ENCODE measurements at regions not wholly inside any gene's neighbourhood (a gene's known extent, or its start where the extent isn't known, plus 50 kb on each side); places are given as distances from the start of the nearest gene placed in this dataset.

GRCh38 chr1:219539645-219540254 is 73.2 kb downstream of the ZC3H11B start:
- Histone ChIP-seq H3K36me3 (ENCODE audit: control insufficient read depth, insufficient read depth, low read length) (no peaks in the 10 kb centered on the region), H3K4me1 (ENCODE audit: control insufficient read depth, insufficient read depth, low read length) (no peaks in the 10 kb centered on the region), H3K9ac (ENCODE audit: low read length) (no peak overlapping the region), H3K27me3 (ENCODE audit: control insufficient read depth, insufficient read depth, low read length) (no peaks in the 10 kb centered on the region), H3K4me3 (ENCODE audit: low read length) (no peak overlapping the region), H3K27ac (ENCODE audit: low read depth, low read length) (no peak overlapping the region)

GRCh38 chr1:219538886-219539285 is 74.0 kb downstream of the ZC3H11B start:
- H3K4me1 ChIP-seq (ENCODE audit: control insufficient read depth, insufficient read depth, low read length) = no peaks in the 10 kb centered on the region
- no peak overlapping the region for H3K9ac ChIP-seq (ENCODE audit: low read length)
- no peak overlapping the region for H3K27ac ChIP-seq (ENCODE audit: low read depth, low read length)
- no peak overlapping the region for H3K4me3 ChIP-seq (ENCODE audit: low read length)
- H3K27me3 ChIP-seq (ENCODE audit: control insufficient read depth, insufficient read depth, low read length) = no peaks in the 10 kb centered on the region
- H3K36me3 ChIP-seq (ENCODE audit: control insufficient read depth, insufficient read depth, low read length) = no peaks in the 10 kb centered on the region

- no peaks in the 10 kb centered on the region for H3K4me1 ChIP-seq (ENCODE audit: control insufficient read depth, insufficient read depth, low read length)
- H3K27me3 ChIP-seq (ENCODE audit: control insufficient read depth, insufficient read depth, low read length) = no peaks in the 10 kb centered on the region
- H3K4me3 ChIP-seq (ENCODE audit: low read length) = no peak overlapping the region
- no peaks in the 10 kb centered on the region for H3K36me3 ChIP-seq (ENCODE audit: control insufficient read depth, insufficient read depth, low read length)
- no peak overlapping the region for H3K9ac ChIP-seq (ENCODE audit: low read length)
- H3K27ac ChIP-seq (ENCODE audit: low read depth, low read length) = no peak overlapping the region
Measured at GRCh38 chr1:219537223-219537631, 75.7 kb downstream of the ZC3H11B start.

- no peak overlapping the region for H3K9ac ChIP-seq (ENCODE audit: low read length)
- H3K27me3 ChIP-seq (ENCODE audit: control insufficient read depth, insufficient read depth, low read length) = no peaks in the 10 kb centered on the region
- no peak overlapping the region for H3K4me3 ChIP-seq (ENCODE audit: low read length)
- H3K27ac ChIP-seq (ENCODE audit: low read depth, low read length) = no peak overlapping the region
- no peaks in the 10 kb centered on the region for H3K4me1 ChIP-seq (ENCODE audit: control insufficient read depth, insufficient read depth, low read length)
- no peaks in the 10 kb centered on the region for H3K36me3 ChIP-seq (ENCODE audit: control insufficient read depth, insufficient read depth, low read length)
Measured at GRCh38 chr1:219536038-219536437, 76.9 kb downstream of the ZC3H11B start.

- H3K9ac ChIP-seq (ENCODE audit: low read length) = no peak overlapping the region
- H3K27me3 ChIP-seq (ENCODE audit: control insufficient read depth, insufficient read depth, low read length) = no peaks in the 10 kb centered on the region
- no peak overlapping the region for H3K4me3 ChIP-seq (ENCODE audit: low read length)
- H3K36me3 ChIP-seq (ENCODE audit: control insufficient read depth, insufficient read depth, low read length) = no peaks in the 10 kb centered on the region
- no peaks in the 10 kb centered on the region for H3K4me1 ChIP-seq (ENCODE audit: control insufficient read depth, insufficient read depth, low read length)
- H3K27ac ChIP-seq (ENCODE audit: low read depth, low read length) = no peak overlapping the region
Measured at GRCh38 chr1:219534991-219535390, 77.9 kb downstream of the ZC3H11B start.

GRCh38 chr1:219533280-219533679 is 79.6 kb downstream of the ZC3H11B start:
- no peak overlapping the region for H3K4me3 ChIP-seq (ENCODE audit: low read length)
- H3K36me3 ChIP-seq (ENCODE audit: control insufficient read depth, insufficient read depth, low read length) = no peaks in the 10 kb centered on the region
- H3K9ac ChIP-seq (ENCODE audit: low read length) = no peak overlapping the region
- no peak overlapping the region for H3K27ac ChIP-seq (ENCODE audit: low read depth, low read length)
- H3K4me1 ChIP-seq (ENCODE audit: control insufficient read depth, insufficient read depth, low read length) = no peaks in the 10 kb centered on the region
- H3K27me3 ChIP-seq (ENCODE audit: control insufficient read depth, insufficient read depth, low read length) = no peaks in the 10 kb centered on the region

GRCh38 chr1:219529116-219529515 is 83.8 kb downstream of the ZC3H11B start:
- no peak overlapping the region for H3K27ac ChIP-seq (ENCODE audit: low read depth, low read length)
- H3K36me3 ChIP-seq (ENCODE audit: control insufficient read depth, insufficient read depth, low read length) = no peaks in the 10 kb centered on the region
- H3K9ac ChIP-seq (ENCODE audit: low read length) = no peak overlapping the region
- no peaks in the 10 kb centered on the region for H3K4me1 ChIP-seq (ENCODE audit: control insufficient read depth, insufficient read depth, low read length)
- no peaks in the 10 kb centered on the region for H3K27me3 ChIP-seq (ENCODE audit: control insufficient read depth, insufficient read depth, low read length)
- no peak overlapping the region for H3K4me3 ChIP-seq (ENCODE audit: low read length)

- no peaks in the 10 kb centered on the region for H3K27me3 ChIP-seq (ENCODE audit: control insufficient read depth, insufficient read depth, low read length)
- no peaks in the 10 kb centered on the region for H3K36me3 ChIP-seq (ENCODE audit: control insufficient read depth, insufficient read depth, low read length)
Measured at GRCh38 chr1:219528633-219529032, 84.3 kb downstream of the ZC3H11B start.

GRCh38 chr1:219527994-219528393 is 84.9 kb downstream of the ZC3H11B start:
- no peak overlapping the region for H3K27ac ChIP-seq (ENCODE audit: low read depth, low read length)
- no peak overlapping the region for H3K9ac ChIP-seq (ENCODE audit: low read length)
- no peak overlapping the region for H3K4me3 ChIP-seq (ENCODE audit: low read length)
- no peaks in the 10 kb centered on the region for H3K4me1 ChIP-seq (ENCODE audit: control insufficient read depth, insufficient read depth, low read length)
- H3K27me3 ChIP-seq (ENCODE audit: control insufficient read depth, insufficient read depth, low read length) = no peaks in the 10 kb centered on the region
- H3K36me3 ChIP-seq (ENCODE audit: control insufficient read depth, insufficient read depth, low read length) = no peaks in the 10 kb centered on the region

More at GRCh38 chr1:219528633-219529032, 84.3 kb downstream of the ZC3H11B start:
- no peak overlapping the region for H3K9ac ChIP-seq (ENCODE audit: low read length)
- no peak overlapping the region for H3K27ac ChIP-seq (ENCODE audit: low read depth, low read length)
- no peaks in the 10 kb centered on the region for H3K4me1 ChIP-seq (ENCODE audit: control insufficient read depth, insufficient read depth, low read length)
- no peak overlapping the region for H3K4me3 ChIP-seq (ENCODE audit: low read length)

GRCh38 chr1:219526074-219526473 is 86.8 kb downstream of the ZC3H11B start:
- no peaks in the 10 kb centered on the region for H3K4me1 ChIP-seq (ENCODE audit: control insufficient read depth, insufficient read depth, low read length)
- no peaks in the 10 kb centered on the region for H3K27me3 ChIP-seq (ENCODE audit: control insufficient read depth, insufficient read depth, low read length)
- H3K27ac ChIP-seq (ENCODE audit: low read depth, low read length) = no peak overlapping the region
- H3K9ac ChIP-seq (ENCODE audit: low read length) = no peak overlapping the region
- no peak overlapping the region for H3K4me3 ChIP-seq (ENCODE audit: low read length)
- H3K36me3 ChIP-seq (ENCODE audit: control insufficient read depth, insufficient read depth, low read length) = no peaks in the 10 kb centered on the region

- no peaks in the 10 kb centered on the region for H3K27me3 ChIP-seq (ENCODE audit: control insufficient read depth, insufficient read depth, low read length)
- no peaks in the 10 kb centered on the region for H3K36me3 ChIP-seq (ENCODE audit: control insufficient read depth, insufficient read depth, low read length)
- no peak overlapping the region for H3K4me3 ChIP-seq (ENCODE audit: low read length)
- no peaks in the 10 kb centered on the region for H3K4me1 ChIP-seq (ENCODE audit: control insufficient read depth, insufficient read depth, low read length)
- no peak overlapping the region for H3K9ac ChIP-seq (ENCODE audit: low read length)
- no peak overlapping the region for H3K27ac ChIP-seq (ENCODE audit: low read depth, low read length)
Measured at GRCh38 chr1:219523411-219523810, 89.5 kb downstream of the ZC3H11B start.

- H3K36me3 ChIP-seq (ENCODE audit: control insufficient read depth, insufficient read depth, low read length) = no peaks in the 10 kb centered on the region
Measured at GRCh38 chr1:219521325-219521724, 91.6 kb downstream of the ZC3H11B start.

GRCh38 chr1:219520241-219520640 is 92.7 kb downstream of the ZC3H11B start:
- Histone ChIP-seq H3K4me3 (ENCODE audit: low read length) (no peak overlapping the region), H3K27ac (ENCODE audit: low read depth, low read length) (no peak overlapping the region), H3K9ac (ENCODE audit: low read length) (no peak overlapping the region), H3K4me1 (ENCODE audit: control insufficient read depth, insufficient read depth, low read length) (no peaks in the 10 kb centered on the region), H3K36me3 (ENCODE audit: control insufficient read depth, insufficient read depth, low read length) (no peaks in the 10 kb centered on the region), H3K27me3 (ENCODE audit: control insufficient read depth, insufficient read depth, low read length) (no peaks in the 10 kb centered on the region)

More at GRCh38 chr1:219521325-219521724, 91.6 kb downstream of the ZC3H11B start:
- Histone ChIP-seq H3K4me1 (ENCODE audit: control insufficient read depth, insufficient read depth, low read length) (no peaks in the 10 kb centered on the region), H3K4me3 (ENCODE audit: low read length) (no peak overlapping the region), H3K27ac (ENCODE audit: low read depth, low read length) (no peak overlapping the region), H3K27me3 (ENCODE audit: control insufficient read depth, insufficient read depth, low read length) (no peaks in the 10 kb centered on the region), H3K9ac (ENCODE audit: low read length) (no peak overlapping the region)

All from rectal smooth muscle tissue (tissue), 1 donor.